Testis (tissue), 2 donors: ENCODE measurements at regions not wholly inside any gene's neighbourhood (a gene's known extent, or its start where the extent isn't known, plus 50 kb on each side); places are given as distances from the start of the nearest gene placed in this dataset.

ENCODE experiments used
- POLR2A ChIP-seq: fragments of 450-650 bp; IDR thresholded peaks from one replicate; pipeline ENCODE4 v1.6.1; 2017; ENCODE audit warnings: antibody characterized with exemption, mild to moderate bottlenecking, moderate library complexity
- TF ChIP-seq, protein P1 (sequence below), 3 experiments: fragments of 450-650 bp in 2 of 3; fragments of 200-600 bp in 1 of 3; sonication (generic) in 1 of 3; IDR thresholded peaks; one replicate each; pipeline ENCODE4 v1.5.1; 2016 to 2019; ENCODE audit warnings: antibody characterized with exemption in 3 of 3, mild to moderate bottlenecking in 2 of 3, moderate library complexity in 1 of 3

GRCh38 chr11:45071232-45071631 lies 75.2 kb upstream of the PRDM11 start:
- no peak for TF ChIP-seq POLR2A
- TF ChIP-seq, protein P1, sequence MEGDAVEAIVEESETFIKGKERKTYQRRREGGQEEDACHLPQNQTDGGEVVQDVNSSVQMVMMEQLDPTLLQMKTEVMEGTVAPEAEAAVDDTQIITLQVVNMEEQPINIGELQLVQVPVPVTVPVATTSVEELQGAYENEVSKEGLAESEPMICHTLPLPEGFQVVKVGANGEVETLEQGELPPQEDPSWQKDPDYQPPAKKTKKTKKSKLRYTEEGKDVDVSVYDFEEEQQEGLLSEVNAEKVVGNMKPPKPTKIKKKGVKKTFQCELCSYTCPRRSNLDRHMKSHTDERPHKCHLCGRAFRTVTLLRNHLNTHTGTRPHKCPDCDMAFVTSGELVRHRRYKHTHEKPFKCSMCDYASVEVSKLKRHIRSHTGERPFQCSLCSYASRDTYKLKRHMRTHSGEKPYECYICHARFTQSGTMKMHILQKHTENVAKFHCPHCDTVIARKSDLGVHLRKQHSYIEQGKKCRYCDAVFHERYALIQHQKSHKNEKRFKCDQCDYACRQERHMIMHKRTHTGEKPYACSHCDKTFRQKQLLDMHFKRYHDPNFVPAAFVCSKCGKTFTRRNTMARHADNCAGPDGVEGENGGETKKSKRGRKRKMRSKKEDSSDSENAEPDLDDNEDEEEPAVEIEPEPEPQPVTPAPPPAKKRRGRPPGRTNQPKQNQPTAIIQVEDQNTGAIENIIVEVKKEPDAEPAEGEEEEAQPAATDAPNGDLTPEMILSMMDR (IDR thresholded peaks at IDR 0.05), result no peak
